ENCODE measurements at regions not wholly inside any gene's neighbourhood (a gene's known extent, or its start where the extent isn't known, plus 50 kb on each side); places are given as distances from the start of the nearest gene placed in this dataset.

DNA sequence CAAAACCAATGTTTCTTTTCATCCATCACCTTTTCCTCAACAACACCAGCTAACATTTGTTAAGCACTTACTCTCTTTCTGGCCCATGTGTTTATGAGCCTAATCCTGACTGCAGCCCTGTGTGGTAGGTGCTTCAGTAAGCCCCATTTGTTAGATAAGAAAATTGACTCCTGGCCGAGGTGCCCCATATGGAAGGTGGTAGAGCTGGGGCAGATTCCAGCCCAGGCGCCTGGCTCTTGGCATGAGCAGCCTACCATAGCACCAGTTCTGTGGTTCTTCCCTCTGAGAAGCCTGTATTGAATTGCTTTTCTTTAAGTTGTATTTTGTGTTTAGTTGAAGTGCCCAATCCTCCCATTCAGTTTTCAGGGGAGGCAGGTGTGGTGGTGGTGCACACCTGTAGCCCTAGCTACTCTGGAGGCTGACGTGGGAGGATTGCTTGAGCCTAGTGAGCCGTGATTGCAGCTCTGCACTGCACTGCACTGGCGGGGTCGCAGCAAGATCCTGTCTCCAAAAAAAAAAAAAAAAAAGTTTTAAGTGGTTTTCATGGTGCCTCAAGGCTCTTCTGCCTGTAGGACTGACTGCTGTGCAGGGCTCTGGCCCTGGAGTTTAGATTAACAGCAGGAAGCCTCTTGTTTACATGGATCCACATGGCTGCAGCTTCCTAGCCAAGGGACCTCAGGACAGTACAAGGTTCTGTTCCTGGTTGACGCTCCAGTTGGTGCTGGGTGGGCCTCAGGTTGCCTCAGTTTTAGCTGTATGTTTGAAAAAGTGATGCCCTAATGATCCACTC lies 125.9 kb downstream of the MRPS6 start:
- Mint-ChIP-seq H3K27ac (peak overlapping the region; percentile 40; the same call in 1 of the 2 replicates), H3K9me3 (no peaks in the 10 kb centered on the region), H3K4me3 (no peak overlapping the region), H3K4me1 (peaks cover 76% of the 10 kb centered on the region), H3K27me3 (ENCODE audit: insufficient read depth, low read depth, poor library complexity) (peaks cover 26% of the 10 kb centered on the region), H3K36me3 (ENCODE audit: low read depth) (no peaks in the 10 kb centered on the region; the same call in 2 of the 3 replicates)
- H4K20me1 ChIP-seq (replicated peaks; ENCODE audit: insufficient read depth): no peaks in the 10 kb centered on the region
- ATAC-seq: no peak
- H3K4me3 ChIP-seq: no peak overlapping the region
- H3K27me3 ChIP-seq (ENCODE audit: insufficient read depth): no peaks in the 10 kb centered on the region
- no peak for TF ChIP-seq CTCF (conservative IDR thresholded peaks at IDR 0.05; ENCODE audit: low read depth in 2 of 2)
- TF ChIP-seq JUNB (IDR thresholded peaks at IDR 0.05; ENCODE audit: unreplicated experiment): no peak
- no peak for TF ChIP-seq EZH2 (IDR thresholded peaks at IDR 0.05; ENCODE audit: low read depth, unreplicated experiment)
- TF ChIP-seq EZH2phosphoT487 (IDR thresholded peaks at IDR 0.05; ENCODE audit: unreplicated experiment): no peak
- TF ChIP-seq, protein P1, sequence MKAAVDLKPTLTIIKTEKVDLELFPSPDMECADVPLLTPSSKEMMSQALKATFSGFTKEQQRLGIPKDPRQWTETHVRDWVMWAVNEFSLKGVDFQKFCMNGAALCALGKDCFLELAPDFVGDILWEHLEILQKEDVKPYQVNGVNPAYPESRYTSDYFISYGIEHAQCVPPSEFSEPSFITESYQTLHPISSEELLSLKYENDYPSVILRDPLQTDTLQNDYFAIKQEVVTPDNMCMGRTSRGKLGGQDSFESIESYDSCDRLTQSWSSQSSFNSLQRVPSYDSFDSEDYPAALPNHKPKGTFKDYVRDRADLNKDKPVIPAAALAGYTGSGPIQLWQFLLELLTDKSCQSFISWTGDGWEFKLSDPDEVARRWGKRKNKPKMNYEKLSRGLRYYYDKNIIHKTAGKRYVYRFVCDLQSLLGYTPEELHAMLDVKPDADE (IDR thresholded peaks at IDR 0.05): no peak
- TF ChIP-seq CREB1 (CRISPR knock-in tag; IDR thresholded peaks at IDR 0.05; ENCODE audit: low read depth): no peak
- no peak for TF ChIP-seq ZNF331 (CRISPR knock-in tag; IDR thresholded peaks at IDR 0.05; ENCODE audit: low read depth)
- no peak for TF ChIP-seq ZNF114 (CRISPR knock-in tag; IDR thresholded peaks at IDR 0.05)
- no peak for TF ChIP-seq POLR2AphosphoS5 (IDR thresholded peaks at IDR 0.05; ENCODE audit: low read depth)
- TF ChIP-seq ZNF462 (CRISPR knock-in tag; IDR thresholded peaks at IDR 0.05): no peak
- TF ChIP-seq, protein P2, sequence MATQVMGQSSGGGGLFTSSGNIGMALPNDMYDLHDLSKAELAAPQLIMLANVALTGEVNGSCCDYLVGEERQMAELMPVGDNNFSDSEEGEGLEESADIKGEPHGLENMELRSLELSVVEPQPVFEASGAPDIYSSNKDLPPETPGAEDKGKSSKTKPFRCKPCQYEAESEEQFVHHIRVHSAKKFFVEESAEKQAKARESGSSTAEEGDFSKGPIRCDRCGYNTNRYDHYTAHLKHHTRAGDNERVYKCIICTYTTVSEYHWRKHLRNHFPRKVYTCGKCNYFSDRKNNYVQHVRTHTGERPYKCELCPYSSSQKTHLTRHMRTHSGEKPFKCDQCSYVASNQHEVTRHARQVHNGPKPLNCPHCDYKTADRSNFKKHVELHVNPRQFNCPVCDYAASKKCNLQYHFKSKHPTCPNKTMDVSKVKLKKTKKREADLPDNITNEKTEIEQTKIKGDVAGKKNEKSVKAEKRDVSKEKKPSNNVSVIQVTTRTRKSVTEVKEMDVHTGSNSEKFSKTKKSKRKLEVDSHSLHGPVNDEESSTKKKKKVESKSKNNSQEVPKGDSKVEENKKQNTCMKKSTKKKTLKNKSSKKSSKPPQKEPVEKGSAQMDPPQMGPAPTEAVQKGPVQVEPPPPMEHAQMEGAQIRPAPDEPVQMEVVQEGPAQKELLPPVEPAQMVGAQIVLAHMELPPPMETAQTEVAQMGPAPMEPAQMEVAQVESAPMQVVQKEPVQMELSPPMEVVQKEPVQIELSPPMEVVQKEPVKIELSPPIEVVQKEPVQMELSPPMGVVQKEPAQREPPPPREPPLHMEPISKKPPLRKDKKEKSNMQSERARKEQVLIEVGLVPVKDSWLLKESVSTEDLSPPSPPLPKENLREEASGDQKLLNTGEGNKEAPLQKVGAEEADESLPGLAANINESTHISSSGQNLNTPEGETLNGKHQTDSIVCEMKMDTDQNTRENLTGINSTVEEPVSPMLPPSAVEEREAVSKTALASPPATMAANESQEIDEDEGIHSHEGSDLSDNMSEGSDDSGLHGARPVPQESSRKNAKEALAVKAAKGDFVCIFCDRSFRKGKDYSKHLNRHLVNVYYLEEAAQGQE (IDR thresholded peaks at IDR 0.05; ENCODE audit: unreplicated experiment): no peak
- TF ChIP-seq STAT1 (IDR thresholded peaks at IDR 0.05; ENCODE audit: unreplicated experiment): no peak
- no peak for TF ChIP-seq NANOG (IDR thresholded peaks at IDR 0.05; ENCODE audit: borderline replicate concordance)
- H3K4me2 ChIP-seq: no peak overlapping the region
- H3K4me1 ChIP-seq (ENCODE audit: insufficient read depth): peaks cover 77% of the 10 kb centered on the region
- H2AFZ ChIP-seq: no peak overlapping the region; the same call in 1 of the 2 replicates
- no peak overlapping the region for H3K27ac ChIP-seq (ENCODE audit: low read depth)
- peaks cover 10% of the 10 kb centered on the region; the same call in 1 of the 2 replicates for H3F3A ChIP-seq (replicated peaks; ENCODE audit: low read depth)
- DNase-seq (ENCODE audit: low spot score): no peak
- no peaks in the 10 kb centered on the region for H3K79me2 ChIP-seq (replicated peaks; ENCODE audit: insufficient read depth)
- no peaks in the 10 kb centered on the region for H3K36me3 ChIP-seq (ENCODE audit: insufficient read depth)
- no peaks in the 10 kb centered on the region for H3K9me2 ChIP-seq (ENCODE audit: insufficient read depth)

All from GM23338 (cell line).